HPDE6-E6E7 (cell line): ENCODE measurements at regions not wholly inside any gene's neighbourhood (a gene's known extent, or its start where the extent isn't known, plus 50 kb on each side); places are given as distances from the start of the nearest gene placed in this dataset.

ENCODE experiments used
- DNase-seq: peaks from one replicate; pipeline ENCODE4 v3.0.0; 2011; ENCODE audit warnings: missing footprints; ENCODE audit errors: extremely low spot score

DNA sequence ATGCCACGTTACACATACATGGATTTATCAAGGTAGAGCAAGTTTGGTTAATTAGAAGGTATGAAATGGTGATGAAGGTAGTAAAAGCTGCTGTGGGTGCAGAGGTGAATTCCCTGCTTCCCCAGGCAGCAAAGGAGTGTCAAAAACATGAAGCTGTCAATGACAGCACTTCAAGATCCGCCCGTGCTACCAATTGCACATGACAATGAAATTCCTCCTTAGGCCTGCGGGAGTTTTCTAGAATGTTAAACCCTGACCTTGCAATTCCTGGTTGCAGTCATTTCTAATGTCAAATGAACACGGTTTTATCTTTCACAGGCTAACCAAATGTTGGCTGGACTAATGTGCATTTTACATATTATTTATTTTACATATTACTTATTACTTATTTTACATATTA lies 67.7 kb upstream of the LSM14A start:
- DNase-seq = no peak

DNA sequence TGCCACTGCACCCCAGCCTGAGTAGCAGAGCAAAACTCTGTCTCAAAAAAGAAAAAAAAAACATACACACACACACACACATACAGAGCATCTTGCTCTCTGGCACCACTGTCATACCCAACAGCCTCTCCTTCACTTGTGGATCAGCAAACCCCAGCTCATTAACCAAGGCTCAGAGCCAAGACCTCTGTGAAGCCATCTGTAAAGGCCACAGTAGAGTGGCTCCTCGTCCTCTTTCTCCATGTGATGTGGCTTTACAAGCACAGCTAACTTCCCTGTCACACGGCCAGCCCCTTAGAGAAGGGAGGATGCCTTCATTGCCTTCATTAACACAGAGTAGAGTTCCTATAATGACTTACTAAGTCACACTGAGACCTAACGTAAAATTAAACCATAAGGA lies 62.7 kb upstream of the LSM14A start:
- DNase-seq = no peak

DNA sequence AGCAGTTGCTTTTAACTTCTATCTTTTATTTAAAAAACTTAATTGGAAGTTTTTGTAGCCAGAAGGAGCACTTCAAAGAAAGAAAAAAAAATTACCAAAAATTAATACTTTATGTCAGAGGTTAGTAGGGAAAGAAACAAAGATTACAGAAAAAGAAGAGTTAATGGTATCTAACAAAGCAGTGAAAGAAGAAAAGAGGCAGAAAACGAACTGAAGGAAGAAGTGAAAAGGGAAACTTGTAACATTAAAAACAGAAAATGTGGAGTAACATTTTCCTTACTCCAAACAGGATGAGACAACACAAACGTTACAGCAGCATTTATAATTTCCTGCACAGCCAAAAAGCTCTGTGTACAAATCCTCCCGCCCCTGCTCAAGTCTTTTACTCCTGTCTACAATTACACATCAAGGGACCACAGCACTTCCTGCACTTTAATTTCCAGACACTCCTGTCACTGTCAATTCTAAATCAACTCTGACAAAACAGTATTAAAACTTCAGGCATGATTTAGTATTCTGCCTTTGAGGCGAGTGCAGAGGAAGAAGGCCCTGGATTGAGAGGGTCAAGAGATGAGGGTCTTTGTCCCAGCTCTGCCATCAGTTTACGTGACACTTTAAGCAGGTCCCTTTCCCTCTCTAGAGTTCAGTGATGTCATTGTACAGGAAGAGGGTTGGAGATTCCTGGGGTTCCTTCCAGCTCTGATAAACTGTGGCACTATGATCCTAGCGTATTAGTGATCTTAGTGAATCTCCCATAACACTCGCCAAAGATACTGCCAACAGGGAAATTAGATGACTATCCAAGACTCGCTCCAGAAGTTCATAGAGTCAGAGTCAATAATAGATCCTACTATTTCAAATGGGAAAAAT lies 53.2 kb upstream of the LSM14A start:
- no peak for DNase-seq

DNA sequence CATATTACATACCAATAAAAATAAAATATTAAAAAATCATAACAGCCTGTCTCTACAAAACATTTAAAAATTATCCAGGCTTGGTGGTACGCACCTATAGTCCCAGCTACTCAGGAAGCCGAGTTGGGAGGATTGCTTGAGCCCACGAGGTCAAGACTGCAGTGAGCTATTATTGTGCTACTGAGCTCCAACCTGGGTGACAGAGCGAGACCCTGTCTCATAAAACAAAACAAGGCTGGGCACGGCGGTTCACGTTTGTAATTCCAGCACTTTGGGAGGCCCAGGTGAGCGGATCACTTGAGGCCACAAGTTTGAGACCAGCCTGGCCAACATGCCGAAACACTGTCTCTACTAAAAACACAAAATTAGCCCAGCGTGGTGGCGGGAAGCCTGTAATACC lies 52.2 kb upstream of the LSM14A start:
- DNase-seq = no peak

DNA sequence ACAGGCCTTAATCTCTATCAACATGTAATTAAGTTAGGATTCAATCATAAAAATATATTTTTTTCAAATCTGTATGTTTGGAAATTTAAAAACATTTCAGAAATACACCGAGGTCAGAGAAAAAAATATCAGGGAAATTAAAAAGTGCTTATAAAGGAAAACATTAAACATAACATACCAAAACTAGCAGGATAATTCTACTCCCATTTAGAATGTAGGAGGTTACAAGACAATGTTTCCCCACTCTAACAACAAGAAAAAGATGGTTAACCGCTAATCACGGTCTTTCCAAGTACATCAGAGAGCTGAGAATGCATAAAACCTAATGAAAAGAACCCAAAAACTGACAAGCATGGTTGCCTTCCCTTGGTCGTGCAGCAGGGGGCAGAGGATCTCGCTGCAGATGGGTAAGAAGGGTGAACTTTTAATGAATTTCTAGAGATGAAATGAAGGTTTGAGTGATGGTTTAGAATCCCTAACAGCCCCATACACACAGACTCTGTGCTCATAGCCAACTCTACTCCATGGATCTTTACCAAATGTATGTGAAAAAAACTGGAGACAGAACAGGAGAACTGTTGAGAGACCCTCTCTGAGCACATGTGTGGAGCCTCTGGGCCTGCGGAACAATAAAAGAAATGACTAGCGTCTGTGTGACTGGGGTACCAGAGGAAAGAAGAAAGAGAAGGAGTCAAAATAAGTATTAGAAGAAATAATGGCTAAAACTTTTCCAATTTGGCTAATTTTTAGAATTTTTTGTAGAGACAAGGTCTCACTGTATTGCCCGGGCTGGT lies 51.3 kb upstream of the LSM14A start:
- DNase-seq = peak; percentile 31
